HG03095 (cell line): ENCODE measurements at regions not wholly inside any gene's neighbourhood (a gene's known extent, or its start where the extent isn't known, plus 50 kb on each side); places are given as distances from the start of the nearest gene placed in this dataset.
"Not testable (repeated sequence)": the region's sequence is repeated elsewhere in the genome, so short reads cannot be mapped to it uniquely, and the experiment has no call there.

ENCODE experiments used
- ATAC-seq: cut with Tn5 transposase; IDR thresholded peaks from one replicate; pipeline ENCODE4 v1.9.1; 2021; ENCODE audit warnings: moderate library complexity; ENCODE audit not compliant: unreplicated experiment

- no peak for ATAC-seq
Observed at GRCh38 chr2:196515608-196516007, 123.9 kb upstream of the CCDC150 start.

- no peak for ATAC-seq
Observed at GRCh38 chr2:196516564-196516963, 123.0 kb upstream of the CCDC150 start.

GRCh38 chr2:196520605-196521004 is 118.9 kb upstream of the CCDC150 start:
- no peak for ATAC-seq

- not testable (repeated sequence) for ATAC-seq
Observed at GRCh38 chr2:196526981-196527725, 112.4 kb upstream of the CCDC150 start.

- no peak for ATAC-seq
Observed at GRCh38 chr2:196528486-196529223, 110.9 kb upstream of the CCDC150 start.

- no peak for ATAC-seq
Observed at GRCh38 chr2:196530910-196531309, 108.6 kb upstream of the CCDC150 start.

GRCh38 chr2:196533772-196534397 is 105.6 kb upstream of the CCDC150 start:
- no peak for ATAC-seq

DNA sequence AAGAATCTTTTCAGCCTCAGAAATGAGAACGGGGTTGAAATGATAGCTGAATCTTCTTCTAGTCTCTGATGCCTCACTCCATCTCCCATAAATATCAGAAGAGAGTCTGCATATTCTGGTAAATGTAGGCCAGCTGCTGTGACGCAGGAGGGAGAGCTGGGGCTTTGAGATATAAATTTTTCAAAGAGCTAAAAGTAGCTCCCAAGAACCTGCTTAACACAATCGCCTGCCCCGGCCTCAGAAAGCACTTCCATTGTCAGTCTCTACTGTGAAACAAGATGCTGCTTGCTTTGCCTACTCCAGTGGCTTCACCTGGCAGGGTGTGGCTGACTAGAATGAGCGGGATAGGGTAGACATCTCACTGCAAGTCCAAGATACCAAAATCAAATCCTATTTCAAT is 105.0 kb upstream of the CCDC150 start:
- ATAC-seq: no peak

- ATAC-seq: no peak
Observed at GRCh38 chr2:196535061-196535460, 104.5 kb upstream of the CCDC150 start.

GRCh38 chr2:196535742-196536141 is 103.8 kb upstream of the CCDC150 start:
- ATAC-seq: no peak

GRCh38 chr2:196537311-196537710 is 102.2 kb upstream of the CCDC150 start:
- no peak for ATAC-seq

- no peak for ATAC-seq
Observed at GRCh38 chr2:196538189-196538588, 101.3 kb upstream of the CCDC150 start.

GRCh38 chr2:196538646-196539045 is 100.9 kb upstream of the CCDC150 start:
- no peak for ATAC-seq

- ATAC-seq: no peak
Observed at GRCh38 chr2:196544906-196545433, 94.5 kb upstream of the CCDC150 start.

DNA sequence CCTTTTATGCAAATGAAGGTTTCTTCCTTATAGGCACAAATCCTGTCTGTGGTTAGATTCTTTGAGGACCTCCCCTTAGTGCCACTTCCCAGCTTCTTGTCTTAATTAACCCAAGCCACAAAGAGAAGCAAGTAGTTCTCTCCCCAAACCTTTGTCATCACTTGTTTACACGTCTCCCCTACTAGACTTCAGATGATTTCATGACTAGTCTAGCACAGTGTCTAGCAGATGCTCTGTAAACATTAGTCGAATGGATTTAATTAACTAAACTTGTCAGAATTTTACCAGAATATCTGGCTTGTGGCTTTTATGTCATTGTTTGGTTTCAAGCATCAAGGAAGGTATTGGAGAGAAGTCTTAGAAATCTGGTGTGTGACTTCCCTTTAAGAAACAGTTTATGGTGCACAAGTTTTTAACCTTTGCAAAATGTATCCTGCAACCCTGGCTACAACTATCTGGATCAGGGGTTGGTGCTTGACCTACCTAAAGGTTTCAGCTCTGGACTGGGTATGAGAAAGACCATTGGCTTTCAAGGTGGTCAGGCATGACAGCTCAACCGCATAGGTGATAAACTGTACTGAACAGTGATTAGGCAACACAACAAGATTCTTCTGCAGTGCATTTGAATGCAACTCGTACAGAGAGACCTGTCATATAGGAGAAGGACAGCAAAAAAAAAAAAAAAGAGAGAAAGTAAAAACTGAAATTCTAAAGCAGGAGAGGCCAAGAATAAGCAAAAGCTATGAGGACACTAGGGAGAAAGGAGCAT is 93.2 kb upstream of the CCDC150 start:
- ATAC-seq: no peak

DNA sequence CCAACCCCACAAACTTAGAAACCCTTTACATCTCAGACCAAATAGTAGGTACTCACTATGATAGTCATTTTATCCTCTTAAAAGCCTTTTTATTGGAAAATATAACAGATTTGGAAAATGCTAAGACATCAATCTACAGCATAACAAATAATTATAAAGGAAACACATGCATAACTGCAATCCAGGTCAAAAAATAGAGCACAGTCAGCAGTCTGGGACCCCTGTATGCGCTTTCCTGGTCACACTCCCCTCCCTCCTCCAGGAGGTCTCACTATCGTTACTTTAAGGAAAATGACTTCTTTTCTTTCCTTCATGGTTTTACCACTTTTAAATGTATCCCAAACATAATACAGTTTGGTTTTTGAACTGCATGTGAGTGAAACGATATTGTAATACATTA is 90.5 kb upstream of the CCDC150 start:
- no peak for ATAC-seq

- no peak for ATAC-seq
Observed at GRCh38 chr2:196551014-196551413, 88.5 kb upstream of the CCDC150 start.

DNA sequence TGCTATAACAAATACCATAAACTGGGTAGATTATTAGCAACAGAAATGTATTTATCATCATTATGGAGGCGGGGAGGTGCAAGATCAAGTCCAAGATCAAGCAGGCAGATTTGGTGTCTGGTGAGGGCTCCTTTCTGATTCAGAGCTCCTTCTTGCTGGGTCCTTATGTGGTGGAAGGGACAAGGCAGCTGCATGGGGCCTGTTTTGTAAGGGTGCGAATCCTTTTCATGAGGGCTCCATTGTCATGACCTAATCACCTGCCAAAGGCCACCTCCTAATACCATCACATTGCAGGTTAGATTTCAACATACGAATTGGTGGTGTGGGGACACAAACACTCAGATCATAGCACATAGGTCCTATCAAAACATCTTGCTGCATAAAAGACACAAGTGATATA is 84.4 kb upstream of the CCDC150 start:
- no peak for ATAC-seq

DNA sequence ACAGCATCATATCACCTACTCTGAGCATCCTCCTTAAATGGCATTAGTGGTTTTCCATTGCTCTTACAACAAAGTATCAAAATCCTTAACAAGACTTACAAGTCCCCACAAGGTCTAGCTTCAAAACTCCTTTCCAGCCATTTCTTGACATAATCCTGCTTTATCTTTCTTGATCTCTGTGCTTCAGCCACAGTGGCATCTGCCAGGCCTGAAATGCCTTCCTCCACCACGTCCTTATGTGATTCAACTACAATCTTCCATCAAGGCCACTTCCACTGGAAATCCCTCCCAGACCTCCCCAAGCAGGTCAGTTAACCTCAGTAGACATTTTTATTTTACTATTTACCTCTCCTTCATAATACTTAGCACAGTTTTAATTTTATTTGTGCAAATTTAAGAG is 83.8 kb upstream of the CCDC150 start:
- no peak for ATAC-seq

- no peak for ATAC-seq
Observed at GRCh38 chr2:196558497-196558896, 81.0 kb upstream of the CCDC150 start.

DNA sequence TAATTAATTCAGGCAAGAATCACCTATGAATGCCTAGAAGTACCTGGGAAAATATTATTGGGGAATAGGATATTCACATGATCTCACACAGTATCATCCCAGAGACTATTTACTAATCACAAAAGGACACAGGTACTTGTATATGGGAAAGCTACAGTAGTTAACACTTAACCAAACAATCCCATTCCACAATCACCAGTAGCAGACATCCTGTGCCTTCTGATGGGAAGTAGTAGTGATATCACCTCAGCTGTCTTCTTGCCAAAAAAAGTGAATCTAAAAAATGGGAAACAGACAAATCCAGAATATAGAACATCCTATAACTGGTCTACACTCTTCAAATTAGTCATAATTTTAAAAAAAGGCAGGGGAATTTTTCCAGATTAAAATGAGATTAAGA is 75.6 kb upstream of the CCDC150 start:
- no peak for ATAC-seq
